ENCODE measurements at regions not wholly inside any gene's neighbourhood (a gene's known extent, or its start where the extent isn't known, plus 50 kb on each side); places are given as distances from the start of the nearest gene placed in this dataset.

GRCh38 chr20:58111310-58112016, 117.0 kb downstream of the ANKRD60 start:
- Histone ChIP-seq H4K5ac (ENCODE audit: insufficient read length, low read depth, low read length) (no peak overlapping the region), H3K27ac (ENCODE audit: insufficient read length, low read depth, low read length) (no peak overlapping the region), H2AFZ (ENCODE audit: low read length) (no peak overlapping the region), H3K27me3 (ENCODE audit: insufficient read depth, low read length) (no peaks in the 10 kb centered on the region), H3K79me2 (ENCODE audit: insufficient read depth, low read length) (no peaks in the 10 kb centered on the region), H2AK5ac (ENCODE audit: insufficient read length, low read length) (no peak overlapping the region), H2BK5ac (ENCODE audit: insufficient read length, low read length) (no peak overlapping the region), H4K91ac (ENCODE audit: insufficient read length, low read depth, low read length) (no peak overlapping the region), H3K9ac (ENCODE audit: extremely low read depth, insufficient read length, low read length) (no peak overlapping the region), H2BK120ac (ENCODE audit: low read depth, low read length, poor library complexity, severe bottlenecking) (no peak overlapping the region), H4K20me1 (ENCODE audit: control insufficient read depth, insufficient read depth, insufficient read length) (no peaks in the 10 kb centered on the region), H3K18ac (ENCODE audit: insufficient read length, low read depth, low read length) (no peak overlapping the region), H3K56ac (ENCODE audit: insufficient read length, low read depth, low read length) (no peak overlapping the region), H3K4me1 (ENCODE audit: insufficient read depth, low read length) (no peaks in the 10 kb centered on the region), H3K23ac (ENCODE audit: insufficient read length, low read depth, low read length) (no peak overlapping the region), H3K79me1 (ENCODE audit: insufficient read depth, low read depth, low read length, poor library complexity, severe bottlenecking) (no peaks in the 10 kb centered on the region), H3K14ac (ENCODE audit: insufficient read depth, low read length) (no peak overlapping the region), H3K4me2 (ENCODE audit: insufficient read depth, insufficient read length, low read length) (no peak overlapping the region), H2BK12ac (ENCODE audit: insufficient read length, low read depth, low read length) (no peak overlapping the region), H3K9me3 (ENCODE audit: control insufficient read depth, low read depth, low read length) (no peaks in the 10 kb centered on the region), H2BK20ac (ENCODE audit: low read depth, low read length, poor library complexity, severe bottlenecking) (no peak overlapping the region), H4K8ac (replicated peaks; ENCODE audit: insufficient read length, low read depth, low read length) (no peak overlapping the region), H3K23me2 (ENCODE audit: insufficient read length, low read depth, low read length, poor library complexity, severe bottlenecking) (no peaks in the 10 kb centered on the region), H3K4ac (ENCODE audit: low read depth, low read length) (no peak overlapping the region), H3T11ph (ENCODE audit: low read length) (no peak overlapping the region), H2BK15ac (ENCODE audit: low read depth, low read length) (no peak overlapping the region)
- no peaks in the 10 kb centered on the region for H3K4me1 Mint-ChIP-seq
- WGBS (ENCODE audit: extremely low coverage, insufficient read length, low lambda C conversion rate), result no CpG with 5 or more reads among the region's 18 CpGs
- DNase-seq, result peak; percentile 8
- no peak overlapping the region for H3K4me3 Mint-ChIP-seq
- no peaks in the 10 kb centered on the region; a peak in 2 of 5 replicates for H3K9me3 Mint-ChIP-seq
- no peak for TF ChIP-seq CTCF (conservative IDR thresholded peaks at IDR 0.05)
- H3K27ac Mint-ChIP-seq, result no peak overlapping the region; a peak in 1 of 7 replicates
- no peaks in the 10 kb centered on the region; a peak in 1 of 7 replicates for H3K36me3 Mint-ChIP-seq (ENCODE audit: insufficient read depth in 1 of 3, low read depth in 3 of 3)
- H3K27me3 Mint-ChIP-seq (ENCODE audit: low read depth), result peaks cover 15% of the 10 kb centered on the region
